ENCODE measurements at regions not wholly inside any gene's neighbourhood (a gene's known extent, or its start where the extent isn't known, plus 50 kb on each side); places are given as distances from the start of the nearest gene placed in this dataset.

DNA sequence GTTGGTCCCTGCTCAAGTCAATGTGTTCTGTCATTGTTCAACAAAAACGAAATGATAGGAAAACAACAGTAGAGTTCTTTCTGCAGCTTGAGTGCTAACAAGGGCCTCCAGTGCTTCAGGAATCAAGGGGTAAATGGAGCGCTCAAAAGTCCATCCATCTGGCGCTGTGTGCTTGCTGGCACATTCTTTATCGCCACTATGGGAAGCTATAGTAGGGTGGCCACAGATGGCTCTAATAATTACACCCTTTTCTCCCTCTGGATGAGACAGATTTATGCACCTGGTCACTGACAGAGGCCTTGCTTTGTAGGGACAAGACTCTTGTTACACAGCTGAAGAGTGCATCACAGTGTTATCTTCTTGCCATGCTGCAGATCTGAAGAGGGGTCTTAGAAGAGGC, 136.0 kb downstream of the GDAP2 start (continued):
- no peak for TF ChIP-seq EZH2 (IDR thresholded peaks at IDR 0.05; ENCODE audit: low read depth, unreplicated experiment)
- TF ChIP-seq EZH2phosphoT487 (IDR thresholded peaks at IDR 0.05; ENCODE audit: unreplicated experiment), result no peak
- TF ChIP-seq ZNF331 (CRISPR knock-in tag; IDR thresholded peaks at IDR 0.05; ENCODE audit: low read depth), result no peak

DNA sequence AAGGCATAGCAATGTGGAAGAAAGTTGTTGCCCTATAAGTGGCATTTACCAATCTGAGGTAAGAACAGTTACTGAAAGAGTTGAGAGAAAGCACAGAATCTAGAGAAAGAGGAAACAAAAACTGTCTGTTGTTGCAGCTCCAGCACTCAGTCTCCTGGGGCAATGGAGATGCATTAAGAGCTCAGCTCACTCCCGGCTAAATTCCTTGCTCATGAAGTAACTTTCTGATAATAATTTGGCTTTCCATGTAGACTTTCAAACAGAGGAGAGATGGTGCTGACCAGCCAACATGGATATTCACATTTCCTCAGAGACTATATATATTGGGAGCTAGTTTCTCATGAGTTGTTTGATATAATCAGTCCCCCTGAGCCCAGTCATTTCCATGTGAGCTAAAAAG, 135.3 kb downstream of the GDAP2 start:
- Mint-ChIP-seq H3K9me3 (no peaks in the 10 kb centered on the region), H3K27ac (no peak overlapping the region), H3K36me3 (ENCODE audit: low read depth) (no peaks in the 10 kb centered on the region), H3K4me1 (no peaks in the 10 kb centered on the region), H3K27me3 (ENCODE audit: insufficient read depth, low read depth, poor library complexity) (no peaks in the 10 kb centered on the region), H3K4me3 (no peak overlapping the region)
- no peaks in the 10 kb centered on the region for H3K27me3 ChIP-seq (ENCODE audit: insufficient read depth)
- H4K20me1 ChIP-seq (replicated peaks; ENCODE audit: insufficient read depth), result no peaks in the 10 kb centered on the region
- H3K4me1 ChIP-seq (ENCODE audit: insufficient read depth), result no peaks in the 10 kb centered on the region
- H3K79me2 ChIP-seq (replicated peaks; ENCODE audit: insufficient read depth), result no peaks in the 10 kb centered on the region
- no peak overlapping the region for H3K4me2 ChIP-seq
- peaks cover 14% of the 10 kb centered on the region for H3K9me2 ChIP-seq (ENCODE audit: insufficient read depth)
- ATAC-seq, result no peak
- H3K4me3 ChIP-seq, result no peak overlapping the region
- H3F3A ChIP-seq (replicated peaks; ENCODE audit: low read depth), result no peaks in the 10 kb centered on the region
- H2AFZ ChIP-seq, result no peak overlapping the region
- DNase-seq (ENCODE audit: low spot score), result no peak
- no peak overlapping the region for H3K27ac ChIP-seq (ENCODE audit: low read depth)
- TF ChIP-seq ZNF331 (CRISPR knock-in tag; IDR thresholded peaks at IDR 0.05; ENCODE audit: low read depth) (no peak), STAT1 (IDR thresholded peaks at IDR 0.05; ENCODE audit: unreplicated experiment) (no peak), JUNB (IDR thresholded peaks at IDR 0.05; ENCODE audit: unreplicated experiment) (no peak), NANOG (IDR thresholded peaks at IDR 0.05; ENCODE audit: borderline replicate concordance) (no peak), EZH2 (IDR thresholded peaks at IDR 0.05; ENCODE audit: low read depth, unreplicated experiment) (no peak), POLR2AphosphoS5 (IDR thresholded peaks at IDR 0.05; ENCODE audit: low read depth) (no peak), CREB1 (CRISPR knock-in tag; IDR thresholded peaks at IDR 0.05; ENCODE audit: low read depth) (no peak), ZNF114 (CRISPR knock-in tag; IDR thresholded peaks at IDR 0.05) (no peak), EZH2phosphoT487 (IDR thresholded peaks at IDR 0.05; ENCODE audit: unreplicated experiment) (no peak)
- TF ChIP-seq, protein P1, sequence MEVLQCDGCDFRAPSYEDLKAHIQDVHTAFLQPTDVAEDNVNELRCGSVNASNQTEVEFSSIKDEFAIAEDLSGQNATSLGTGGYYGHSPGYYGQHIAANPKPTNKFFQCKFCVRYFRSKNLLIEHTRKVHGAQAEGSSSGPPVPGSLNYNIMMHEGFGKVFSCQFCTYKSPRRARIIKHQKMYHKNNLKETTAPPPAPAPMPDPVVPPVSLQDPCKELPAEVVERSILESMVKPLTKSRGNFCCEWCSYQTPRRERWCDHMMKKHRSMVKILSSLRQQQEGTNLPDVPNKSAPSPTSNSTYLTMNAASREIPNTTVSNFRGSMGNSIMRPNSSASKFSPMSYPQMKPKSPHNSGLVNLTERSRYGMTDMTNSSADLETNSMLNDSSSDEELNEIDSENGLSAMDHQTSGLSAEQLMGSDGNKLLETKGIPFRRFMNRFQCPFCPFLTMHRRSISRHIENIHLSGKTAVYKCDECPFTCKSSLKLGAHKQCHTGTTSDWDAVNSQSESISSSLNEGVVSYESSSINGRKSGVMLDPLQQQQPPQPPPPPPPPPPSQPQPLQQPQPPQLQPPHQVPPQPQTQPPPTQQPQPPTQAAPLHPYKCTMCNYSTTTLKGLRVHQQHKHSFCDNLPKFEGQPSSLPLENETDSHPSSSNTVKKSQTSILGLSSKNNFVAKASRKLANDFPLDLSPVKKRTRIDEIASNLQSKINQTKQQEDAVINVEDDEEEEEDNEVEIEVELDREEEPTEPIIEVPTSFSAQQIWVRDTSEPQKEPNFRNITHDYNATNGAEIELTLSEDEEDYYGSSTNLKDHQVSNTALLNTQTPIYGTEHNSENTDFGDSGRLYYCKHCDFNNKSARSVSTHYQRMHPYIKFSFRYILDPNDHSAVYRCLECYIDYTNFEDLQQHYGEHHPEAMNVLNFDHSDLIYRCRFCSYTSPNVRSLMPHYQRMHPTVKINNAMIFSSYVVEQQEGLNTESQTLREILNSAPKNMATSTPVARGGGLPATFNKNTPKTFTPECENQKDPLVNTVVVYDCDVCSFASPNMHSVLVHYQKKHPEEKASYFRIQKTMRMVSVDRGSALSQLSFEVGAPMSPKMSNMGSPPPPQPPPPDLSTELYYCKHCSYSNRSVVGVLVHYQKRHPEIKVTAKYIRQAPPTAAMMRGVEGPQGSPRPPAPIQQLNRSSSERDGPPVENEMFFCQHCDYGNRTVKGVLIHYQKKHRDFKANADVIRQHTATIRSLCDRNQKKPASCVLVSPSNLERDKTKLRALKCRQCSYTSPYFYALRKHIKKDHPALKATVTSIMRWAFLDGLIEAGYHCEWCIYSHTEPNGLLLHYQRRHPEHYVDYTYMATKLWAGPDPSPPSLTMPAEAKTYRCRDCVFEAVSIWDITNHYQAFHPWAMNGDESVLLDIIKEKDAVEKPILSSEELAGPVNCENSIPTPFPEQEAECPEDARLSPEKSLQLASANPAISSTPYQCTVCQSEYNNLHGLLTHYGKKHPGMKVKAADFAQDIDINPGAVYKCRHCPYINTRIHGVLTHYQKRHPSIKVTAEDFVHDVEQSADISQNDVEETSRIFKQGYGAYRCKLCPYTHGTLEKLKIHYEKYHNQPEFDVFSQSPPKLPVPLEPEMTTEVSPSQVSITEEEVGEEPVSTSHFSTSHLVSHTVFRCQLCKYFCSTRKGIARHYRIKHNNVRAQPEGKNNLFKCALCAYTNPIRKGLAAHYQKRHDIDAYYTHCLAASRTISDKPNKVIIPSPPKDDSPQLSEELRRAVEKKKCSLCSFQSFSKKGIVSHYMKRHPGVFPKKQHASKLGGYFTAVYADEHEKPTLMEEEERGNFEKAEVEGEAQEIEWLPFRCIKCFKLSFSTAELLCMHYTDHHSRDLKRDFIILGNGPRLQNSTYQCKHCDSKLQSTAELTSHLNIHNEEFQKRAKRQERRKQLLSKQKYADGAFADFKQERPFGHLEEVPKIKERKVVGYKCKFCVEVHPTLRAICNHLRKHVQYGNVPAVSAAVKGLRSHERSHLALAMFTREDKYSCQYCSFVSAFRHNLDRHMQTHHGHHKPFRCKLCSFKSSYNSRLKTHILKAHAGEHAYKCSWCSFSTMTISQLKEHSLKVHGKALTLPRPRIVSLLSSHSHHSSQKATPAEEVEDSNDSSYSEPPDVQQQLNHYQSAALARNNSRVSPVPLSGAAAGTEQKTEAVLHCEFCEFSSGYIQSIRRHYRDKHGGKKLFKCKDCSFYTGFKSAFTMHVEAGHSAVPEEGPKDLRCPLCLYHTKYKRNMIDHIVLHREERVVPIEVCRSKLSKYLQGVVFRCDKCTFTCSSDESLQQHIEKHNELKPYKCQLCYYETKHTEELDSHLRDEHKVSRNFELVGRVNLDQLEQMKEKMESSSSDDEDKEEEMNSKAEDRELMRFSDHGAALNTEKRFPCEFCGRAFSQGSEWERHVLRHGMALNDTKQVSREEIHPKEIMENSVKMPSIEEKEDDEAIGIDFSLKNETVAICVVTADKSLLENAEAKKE (CRISPR knock-in tag; IDR thresholded peaks at IDR 0.05), result no peak
- TF ChIP-seq, protein P2, sequence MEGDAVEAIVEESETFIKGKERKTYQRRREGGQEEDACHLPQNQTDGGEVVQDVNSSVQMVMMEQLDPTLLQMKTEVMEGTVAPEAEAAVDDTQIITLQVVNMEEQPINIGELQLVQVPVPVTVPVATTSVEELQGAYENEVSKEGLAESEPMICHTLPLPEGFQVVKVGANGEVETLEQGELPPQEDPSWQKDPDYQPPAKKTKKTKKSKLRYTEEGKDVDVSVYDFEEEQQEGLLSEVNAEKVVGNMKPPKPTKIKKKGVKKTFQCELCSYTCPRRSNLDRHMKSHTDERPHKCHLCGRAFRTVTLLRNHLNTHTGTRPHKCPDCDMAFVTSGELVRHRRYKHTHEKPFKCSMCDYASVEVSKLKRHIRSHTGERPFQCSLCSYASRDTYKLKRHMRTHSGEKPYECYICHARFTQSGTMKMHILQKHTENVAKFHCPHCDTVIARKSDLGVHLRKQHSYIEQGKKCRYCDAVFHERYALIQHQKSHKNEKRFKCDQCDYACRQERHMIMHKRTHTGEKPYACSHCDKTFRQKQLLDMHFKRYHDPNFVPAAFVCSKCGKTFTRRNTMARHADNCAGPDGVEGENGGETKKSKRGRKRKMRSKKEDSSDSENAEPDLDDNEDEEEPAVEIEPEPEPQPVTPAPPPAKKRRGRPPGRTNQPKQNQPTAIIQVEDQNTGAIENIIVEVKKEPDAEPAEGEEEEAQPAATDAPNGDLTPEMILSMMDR (conservative IDR thresholded peaks at IDR 0.05; ENCODE audit: low read depth in 2 of 2), result no peak
- TF ChIP-seq, protein P3, sequence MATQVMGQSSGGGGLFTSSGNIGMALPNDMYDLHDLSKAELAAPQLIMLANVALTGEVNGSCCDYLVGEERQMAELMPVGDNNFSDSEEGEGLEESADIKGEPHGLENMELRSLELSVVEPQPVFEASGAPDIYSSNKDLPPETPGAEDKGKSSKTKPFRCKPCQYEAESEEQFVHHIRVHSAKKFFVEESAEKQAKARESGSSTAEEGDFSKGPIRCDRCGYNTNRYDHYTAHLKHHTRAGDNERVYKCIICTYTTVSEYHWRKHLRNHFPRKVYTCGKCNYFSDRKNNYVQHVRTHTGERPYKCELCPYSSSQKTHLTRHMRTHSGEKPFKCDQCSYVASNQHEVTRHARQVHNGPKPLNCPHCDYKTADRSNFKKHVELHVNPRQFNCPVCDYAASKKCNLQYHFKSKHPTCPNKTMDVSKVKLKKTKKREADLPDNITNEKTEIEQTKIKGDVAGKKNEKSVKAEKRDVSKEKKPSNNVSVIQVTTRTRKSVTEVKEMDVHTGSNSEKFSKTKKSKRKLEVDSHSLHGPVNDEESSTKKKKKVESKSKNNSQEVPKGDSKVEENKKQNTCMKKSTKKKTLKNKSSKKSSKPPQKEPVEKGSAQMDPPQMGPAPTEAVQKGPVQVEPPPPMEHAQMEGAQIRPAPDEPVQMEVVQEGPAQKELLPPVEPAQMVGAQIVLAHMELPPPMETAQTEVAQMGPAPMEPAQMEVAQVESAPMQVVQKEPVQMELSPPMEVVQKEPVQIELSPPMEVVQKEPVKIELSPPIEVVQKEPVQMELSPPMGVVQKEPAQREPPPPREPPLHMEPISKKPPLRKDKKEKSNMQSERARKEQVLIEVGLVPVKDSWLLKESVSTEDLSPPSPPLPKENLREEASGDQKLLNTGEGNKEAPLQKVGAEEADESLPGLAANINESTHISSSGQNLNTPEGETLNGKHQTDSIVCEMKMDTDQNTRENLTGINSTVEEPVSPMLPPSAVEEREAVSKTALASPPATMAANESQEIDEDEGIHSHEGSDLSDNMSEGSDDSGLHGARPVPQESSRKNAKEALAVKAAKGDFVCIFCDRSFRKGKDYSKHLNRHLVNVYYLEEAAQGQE (IDR thresholded peaks at IDR 0.05; ENCODE audit: unreplicated experiment), result no peak
- TF ChIP-seq, protein P4, sequence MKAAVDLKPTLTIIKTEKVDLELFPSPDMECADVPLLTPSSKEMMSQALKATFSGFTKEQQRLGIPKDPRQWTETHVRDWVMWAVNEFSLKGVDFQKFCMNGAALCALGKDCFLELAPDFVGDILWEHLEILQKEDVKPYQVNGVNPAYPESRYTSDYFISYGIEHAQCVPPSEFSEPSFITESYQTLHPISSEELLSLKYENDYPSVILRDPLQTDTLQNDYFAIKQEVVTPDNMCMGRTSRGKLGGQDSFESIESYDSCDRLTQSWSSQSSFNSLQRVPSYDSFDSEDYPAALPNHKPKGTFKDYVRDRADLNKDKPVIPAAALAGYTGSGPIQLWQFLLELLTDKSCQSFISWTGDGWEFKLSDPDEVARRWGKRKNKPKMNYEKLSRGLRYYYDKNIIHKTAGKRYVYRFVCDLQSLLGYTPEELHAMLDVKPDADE (IDR thresholded peaks at IDR 0.05), result no peak
- no peaks in the 10 kb centered on the region for H3K36me3 ChIP-seq (ENCODE audit: insufficient read depth)

Measured in GM23338 (cell line).